ENCODE measurements at regions not wholly inside any gene's neighbourhood (a gene's known extent, or its start where the extent isn't known, plus 50 kb on each side); places are given as distances from the start of the nearest gene placed in this dataset.

DNA sequence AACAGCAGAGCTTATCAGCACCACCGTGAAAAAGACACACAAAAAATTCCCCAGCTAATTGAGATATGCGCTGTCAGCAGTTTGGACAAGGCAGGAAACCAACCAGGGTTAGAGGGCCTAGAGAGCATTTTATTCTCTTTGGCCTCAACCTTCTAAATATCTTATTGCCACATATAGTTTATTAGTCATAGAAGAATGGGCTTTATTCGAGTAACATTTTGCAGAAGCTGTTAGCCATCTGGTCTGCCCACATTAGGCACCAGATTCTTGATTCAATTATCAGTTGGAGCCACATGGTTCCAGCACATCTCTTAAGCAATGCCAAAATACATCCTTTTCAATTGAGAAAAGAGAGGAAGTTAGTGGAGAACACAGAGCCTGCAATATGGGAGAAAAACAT lies 109.9 kb upstream of the CXADR start:
- Mint-ChIP-seq H3K4me1 (ENCODE audit: low read depth) (no peaks in the 10 kb centered on the region), H3K36me3 (ENCODE audit: low read depth) (no peaks in the 10 kb centered on the region), H3K27me3 (ENCODE audit: insufficient read depth) (peaks cover 2% of the 10 kb centered on the region), H3K27ac (no peak overlapping the region), H3K4me3 (no peak overlapping the region), H3K9me3 (0 out of 2 replicates have a peak, but pooled peaks cover 5% of the 10 kb centered on the region)
- TF ChIP-seq, protein P1, sequence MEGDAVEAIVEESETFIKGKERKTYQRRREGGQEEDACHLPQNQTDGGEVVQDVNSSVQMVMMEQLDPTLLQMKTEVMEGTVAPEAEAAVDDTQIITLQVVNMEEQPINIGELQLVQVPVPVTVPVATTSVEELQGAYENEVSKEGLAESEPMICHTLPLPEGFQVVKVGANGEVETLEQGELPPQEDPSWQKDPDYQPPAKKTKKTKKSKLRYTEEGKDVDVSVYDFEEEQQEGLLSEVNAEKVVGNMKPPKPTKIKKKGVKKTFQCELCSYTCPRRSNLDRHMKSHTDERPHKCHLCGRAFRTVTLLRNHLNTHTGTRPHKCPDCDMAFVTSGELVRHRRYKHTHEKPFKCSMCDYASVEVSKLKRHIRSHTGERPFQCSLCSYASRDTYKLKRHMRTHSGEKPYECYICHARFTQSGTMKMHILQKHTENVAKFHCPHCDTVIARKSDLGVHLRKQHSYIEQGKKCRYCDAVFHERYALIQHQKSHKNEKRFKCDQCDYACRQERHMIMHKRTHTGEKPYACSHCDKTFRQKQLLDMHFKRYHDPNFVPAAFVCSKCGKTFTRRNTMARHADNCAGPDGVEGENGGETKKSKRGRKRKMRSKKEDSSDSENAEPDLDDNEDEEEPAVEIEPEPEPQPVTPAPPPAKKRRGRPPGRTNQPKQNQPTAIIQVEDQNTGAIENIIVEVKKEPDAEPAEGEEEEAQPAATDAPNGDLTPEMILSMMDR (IDR thresholded peaks at IDR 0.05): no peak
- DNase-seq: no peak

DNA sequence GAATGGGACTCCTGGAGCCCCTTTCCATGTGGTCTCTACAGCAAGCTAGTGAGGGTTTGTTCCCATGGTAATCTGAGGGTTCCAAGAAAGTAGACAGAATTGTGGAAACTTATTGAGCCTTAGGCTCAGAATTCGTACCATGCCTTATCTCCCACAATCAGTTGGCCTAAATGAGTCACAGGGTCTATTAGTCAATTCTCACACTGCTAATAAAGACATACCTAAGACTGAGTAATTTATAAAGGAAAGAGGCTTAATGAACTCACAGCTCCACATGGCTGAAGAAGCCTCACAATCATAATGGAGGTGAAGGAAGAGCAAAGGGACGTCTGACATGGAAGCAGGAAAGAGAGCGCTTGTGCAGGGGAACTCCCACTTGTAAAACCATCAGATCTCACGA lies 106.6 kb upstream of the CXADR start:
- H3K4me1 Mint-ChIP-seq (ENCODE audit: low read depth): no peaks in the 10 kb centered on the region
- TF ChIP-seq, protein P1 (IDR thresholded peaks at IDR 0.05): no peak
- H3K36me3 Mint-ChIP-seq (ENCODE audit: low read depth): no peaks in the 10 kb centered on the region
- 0 out of 2 replicates have a peak, but pooled peaks cover 5% of the 10 kb centered on the region for H3K9me3 Mint-ChIP-seq
- DNase-seq: no peak
- H3K27me3 Mint-ChIP-seq (ENCODE audit: insufficient read depth): no peaks in the 10 kb centered on the region; the same call in none of the 2 replicates
- H3K4me3 Mint-ChIP-seq: no peak overlapping the region
- H3K27ac Mint-ChIP-seq: no peak overlapping the region

DNA sequence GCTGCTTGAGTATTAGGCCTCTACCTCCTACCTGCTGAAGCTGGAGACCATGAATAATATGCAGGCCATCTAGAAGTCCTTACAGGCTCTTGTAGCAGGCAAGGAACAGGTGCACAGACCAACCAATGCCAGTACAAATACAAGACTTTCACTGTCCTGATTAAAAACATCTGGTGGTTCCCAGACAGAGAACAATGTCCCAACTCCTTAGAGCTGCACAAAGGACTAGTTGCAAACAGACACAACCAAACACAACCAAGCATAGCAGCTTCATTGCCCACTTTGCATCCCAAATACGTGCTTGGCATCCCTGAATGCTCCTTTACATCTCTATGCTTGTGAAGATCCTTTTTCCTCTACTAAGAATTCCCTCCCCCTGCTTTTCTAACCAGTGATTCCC lies 98.1 kb upstream of the CXADR start:
- TF ChIP-seq, protein P1 (IDR thresholded peaks at IDR 0.05): no peak
- no peaks in the 10 kb centered on the region for H3K36me3 Mint-ChIP-seq (ENCODE audit: low read depth)
- H3K4me3 Mint-ChIP-seq: no peak overlapping the region
- H3K9me3 Mint-ChIP-seq: no peaks in the 10 kb centered on the region
- DNase-seq: no peak
- no peak overlapping the region for H3K27ac Mint-ChIP-seq
- peaks cover 6% of the 10 kb centered on the region for H3K27me3 Mint-ChIP-seq (ENCODE audit: insufficient read depth)
- H3K4me1 Mint-ChIP-seq (ENCODE audit: low read depth): no peaks in the 10 kb centered on the region

DNA sequence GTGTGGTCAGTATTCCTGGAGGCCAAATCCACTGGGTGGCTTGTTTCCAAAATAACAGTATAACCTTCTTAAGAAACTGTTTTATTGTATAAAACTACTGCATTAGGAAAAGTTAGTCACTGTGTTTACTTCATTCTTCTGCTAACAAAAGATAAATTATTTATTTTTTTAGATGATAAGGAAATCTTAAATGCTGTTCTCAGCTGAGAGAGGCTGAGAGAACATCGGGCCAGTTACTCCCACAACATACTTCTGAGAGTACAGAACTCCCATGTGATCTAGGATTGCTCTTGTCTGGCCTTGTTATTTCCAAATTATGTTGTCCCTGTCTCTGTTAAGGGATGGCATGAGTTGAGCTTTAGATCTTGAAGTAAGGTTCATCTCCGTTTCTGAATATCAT lies 96.7 kb upstream of the CXADR start:
- Mint-ChIP-seq H3K36me3 (ENCODE audit: low read depth) (no peaks in the 10 kb centered on the region), H3K4me1 (ENCODE audit: low read depth) (no peaks in the 10 kb centered on the region), H3K9me3 (no peaks in the 10 kb centered on the region), H3K4me3 (no peak overlapping the region), H3K27ac (no peak overlapping the region), H3K27me3 (ENCODE audit: insufficient read depth) (peaks cover 6% of the 10 kb centered on the region)
- DNase-seq: no peak
- TF ChIP-seq, protein P1 (IDR thresholded peaks at IDR 0.05): no peak

DNA sequence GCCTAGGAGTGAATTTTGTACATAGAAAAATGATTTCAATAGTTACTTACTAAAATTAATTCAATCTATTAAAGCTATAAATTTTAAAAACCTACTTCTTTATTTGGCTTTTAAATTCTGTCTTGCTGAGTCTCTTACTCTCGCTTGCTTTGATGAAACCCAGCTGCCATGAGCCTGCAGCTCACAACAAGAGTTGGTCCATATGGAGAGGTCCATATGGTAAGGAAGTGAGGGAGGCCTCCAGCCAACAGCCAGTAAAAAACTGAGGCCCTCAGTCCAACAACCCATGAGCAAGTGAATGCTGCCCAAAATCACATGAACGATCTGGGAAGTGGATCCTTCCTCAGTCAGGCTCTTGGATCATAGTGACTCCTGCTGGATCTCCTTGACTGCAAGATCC lies 89.9 kb upstream of the CXADR start:
- H3K27ac Mint-ChIP-seq: no peak overlapping the region
- H3K4me1 Mint-ChIP-seq (ENCODE audit: low read depth): no peaks in the 10 kb centered on the region
- TF ChIP-seq, protein P1 (IDR thresholded peaks at IDR 0.05): no peak
- H3K4me3 Mint-ChIP-seq: no peak overlapping the region
- H3K36me3 Mint-ChIP-seq (ENCODE audit: low read depth): no peaks in the 10 kb centered on the region
- H3K27me3 Mint-ChIP-seq (ENCODE audit: insufficient read depth): peaks cover 4% of the 10 kb centered on the region; the same call in 1 of the 2 replicates
- H3K9me3 Mint-ChIP-seq: no peaks in the 10 kb centered on the region; the same call in 1 of the 2 replicates
- no peak for DNase-seq

DNA sequence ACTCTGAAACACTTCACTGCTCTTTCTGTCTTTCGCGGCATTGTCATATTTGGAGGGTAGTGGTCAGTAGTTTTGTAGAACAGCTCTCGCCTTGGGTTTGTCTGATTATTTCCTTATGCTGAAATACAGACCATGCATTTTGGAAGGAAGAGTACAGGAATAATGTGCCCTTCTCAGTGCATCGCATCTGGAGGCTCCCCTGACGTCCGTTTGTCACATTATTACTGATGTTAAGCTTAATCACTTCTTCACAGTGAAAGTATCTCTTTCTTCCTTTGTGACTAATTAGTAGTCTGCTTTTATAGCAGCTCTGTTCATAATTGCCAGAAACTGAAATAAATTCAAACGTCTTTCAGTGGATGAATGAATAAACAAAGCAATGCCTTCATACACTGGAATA lies 85.7 kb upstream of the CXADR start:
- H3K9me3 Mint-ChIP-seq: no peaks in the 10 kb centered on the region; the same call in 1 of the 2 replicates
- H3K4me3 Mint-ChIP-seq: no peak overlapping the region
- no peaks in the 10 kb centered on the region for H3K36me3 Mint-ChIP-seq (ENCODE audit: low read depth)
- H3K27ac Mint-ChIP-seq: no peak overlapping the region
- peaks cover 2% of the 10 kb centered on the region; the same call in 1 of the 2 replicates for H3K27me3 Mint-ChIP-seq (ENCODE audit: insufficient read depth)
- no peaks in the 10 kb centered on the region for H3K4me1 Mint-ChIP-seq (ENCODE audit: low read depth)
- no peak for DNase-seq
- TF ChIP-seq, protein P1 (IDR thresholded peaks at IDR 0.05): no peak

Measured in HFFc6 (cell line).